ENCODE measurements at regions not wholly inside any gene's neighbourhood (a gene's known extent, or its start where the extent isn't known, plus 50 kb on each side); places are given as distances from the start of the nearest gene placed in this dataset.

GRCh38 chr6:167424700-167425099 is 99.8 kb downstream of the TTLL2 start:
- Histone ChIP-seq H3K27me3 (ENCODE audit: control insufficient read depth in 1 of 2, insufficient read depth in 2 of 2, low read length in 2 of 2) (no peaks in the 10 kb centered on the region), H3K9ac (ENCODE audit: insufficient read depth, low read depth, low read length) (peak overlapping the region; percentile 74), H3K27ac (ENCODE audit: extremely low read length, insufficient read depth, low read length) (peak overlapping the region; percentile 76), H3K36me3 (replicated peaks in 1 of 2; ENCODE audit: control insufficient read depth in 1 of 2, insufficient read depth in 2 of 2, low read length in 2 of 2) (no peaks in the 10 kb centered on the region; a peak in 2 of 5 replicates), H4K20me1 (ENCODE audit: insufficient read depth, low read length) (no peaks in the 10 kb centered on the region), H3K79me2 (ENCODE audit: insufficient read depth, low read length) (peaks cover 2% of the 10 kb centered on the region), H3K4me1 (ENCODE audit: insufficient read depth, low read length) (peaks cover 46% of the 10 kb centered on the region), H3K4me3 (replicated peaks in 1 of 3; ENCODE audit: insufficient read depth in 1 of 3, low read depth in 2 of 3, low read length in 3 of 3) (peak overlapping the region in 1 of 3 experiments; percentile 65; a peak in 2 of 6 replicates), H2AFZ (ENCODE audit: low read length) (peak overlapping the region; percentile 37), H3K9me3 (ENCODE audit: low read length) (no peaks in the 10 kb centered on the region), H3K4me2 (ENCODE audit: low read depth, low read length) (peak overlapping the region; percentile 86)
- DNase-seq (ENCODE audit: low spot score) = no peak
- POLR2A ChIA-PET = interaction anchor here (0.8 to 2.2 kb wide), 6 partner anchors 9 to 196 kb away, joined by 3 to 13 read pairs (median 5); no protein-coding TSS in a partner anchor
- 80% methylated on average over 8 of the region's 9 CpGs for WGBS (ENCODE audit: low lambda C conversion rate)
- TSS peak; percentile 75 for BruUV-seq (replicated peaks)
- intact Hi-C loops (cut with micrococcal nuclease; ENCODE audit: unreplicated experiment) = no loop called here
- ATAC-seq = peak; percentile 2; the same call in 2 of the 3 replicates
- CTCF ChIA-PET (ENCODE audit: low intra/inter-chr PET ratio, low total read pairs) = no interaction called here
- FAIRE-seq = no peak
- in situ Hi-C loops (cut with HindIII; ENCODE audit: extremely low pct_ligation_motif_present, low pct_unique_long_range_greater_than_20kb) = no loop called here
- TF ChIP-seq JDP2 (CRISPR knock-in tag; IDR thresholded peaks at IDR 0.05; ENCODE audit: borderline replicate concordance) (no peak), ZNF790 (CRISPR knock-in tag; IDR thresholded peaks at IDR 0.05; ENCODE audit: borderline replicate concordance) (peak; percentile 25; the same call in 1 of the 2 replicates), BHLHE40 (IDR thresholded peaks at IDR 0.05; ENCODE audit: low read length) (no peak), ZSCAN22 (CRISPR knock-in tag; IDR thresholded peaks at IDR 0.05) (no peak), ZNF44 (CRISPR knock-in tag; IDR thresholded peaks at IDR 0.05) (no peak), ZNF329 (CRISPR knock-in tag; IDR thresholded peaks at IDR 0.05; ENCODE audit: low read depth) (no peak), HINFP (CRISPR knock-in tag; IDR thresholded peaks at IDR 0.05; ENCODE audit: low read depth) (no peak), SRY (CRISPR knock-in tag; IDR thresholded peaks at IDR 0.05) (no peak), ZBTB14 (CRISPR knock-in tag; IDR thresholded peaks at IDR 0.05) (0 out of 2 replicates have a peak, but pooled peaks have one; percentile 39), XRCC5 (optimal IDR thresholded peaks at IDR 0.05; ENCODE audit: low read length) (no peak), ZBTB20 (CRISPR knock-in tag; IDR thresholded peaks at IDR 0.05; ENCODE audit: borderline replicate concordance, low read depth) (no peak), ZNF296 (CRISPR knock-in tag; conservative IDR thresholded peaks at IDR 0.05) (no peak), SIN3A (IDR thresholded peaks at IDR 0.05; ENCODE audit: borderline replicate concordance, low read depth, low read length) (no peak), ZMYM3 (CRISPR knock-in tag; IDR thresholded peaks at IDR 0.05) (no peak), AKAP8 (CRISPR knock-in tag; IDR thresholded peaks at IDR 0.05) (no peak), ZMAT5 (CRISPR knock-in tag; IDR thresholded peaks at IDR 0.05; ENCODE audit: borderline replicate concordance, low read depth) (no peak), ZNF83 (CRISPR knock-in tag; IDR thresholded peaks at IDR 0.05; ENCODE audit: borderline replicate concordance) (0 out of 2 replicates have a peak, but pooled peaks have one; percentile 25), KLF16 (CRISPR knock-in tag; IDR thresholded peaks at IDR 0.05) (no peak), ELF4 (CRISPR knock-in tag; IDR thresholded peaks at IDR 0.05; ENCODE audit: borderline replicate concordance) (no peak), PHB2 (IDR thresholded peaks at IDR 0.05; ENCODE audit: partially characterized antibody) (no peak), ZNF780A (CRISPR knock-in tag; IDR thresholded peaks at IDR 0.05) (no peak)
